Neural cell (in vitro differentiated cells): ENCODE measurements at regions not wholly inside any gene's neighbourhood (a gene's known extent, or its start where the extent isn't known, plus 50 kb on each side); places are given as distances from the start of the nearest gene placed in this dataset.

Experiments used
- POLR2AphosphoS5 ChIP-seq: IDR thresholded peaks from 2 replicates; pipeline ENCODE4 v1.6.1; 2012
- RAD21 ChIP-seq: fragments of 450-650 bp; conservative IDR thresholded peaks from 2 replicates; pipeline ENCODE4 v1.6.1; 2014; ENCODE audit warnings: antibody characterized with exemption, mild to moderate bottlenecking, moderate library complexity

GRCh38 chr9:79425840-79426239 lies 145.9 kb upstream of the TLE4 start:
- TF ChIP-seq POLR2AphosphoS5 (no peak), RAD21 (no peak)
